Endothelial cell (in vitro differentiated cells): ENCODE measurements at regions not wholly inside any gene's neighbourhood (a gene's known extent, or its start where the extent isn't known, plus 50 kb on each side); places are given as distances from the start of the nearest gene placed in this dataset.

Experiments used
- DNase-seq: peaks from one replicate; pipeline ENCODE4 v3.0.0; 2021; ENCODE audit warnings: low spot score
- H3K27ac Mint-ChIP-seq: one replicate; pipeline ENCODE4 v1.8.0; 2021; ENCODE audit warnings: mixed read lengths, inconsistent platforms; ENCODE audit not compliant: unreplicated experiment
- H3K27me3 Mint-ChIP-seq: one replicate; pipeline ENCODE4 v1.8.0; 2021; ENCODE audit warnings: mild to moderate bottlenecking, moderate library complexity, mixed read lengths, inconsistent platforms; ENCODE audit not compliant: unreplicated experiment
- H3K36me3 Mint-ChIP-seq: one replicate; pipeline ENCODE4 v1.8.0; 2021; ENCODE audit warnings: mild to moderate bottlenecking, low read depth, mixed read lengths, inconsistent platforms; ENCODE audit not compliant: unreplicated experiment
- H3K4me1 Mint-ChIP-seq: one replicate; pipeline ENCODE4 v1.8.0; 2021; ENCODE audit warnings: mild to moderate bottlenecking, mixed read lengths, inconsistent platforms; ENCODE audit not compliant: unreplicated experiment
- H3K4me3 Mint-ChIP-seq: one replicate; pipeline ENCODE4 v1.8.0; 2021; ENCODE audit warnings: mild to moderate bottlenecking, mixed read lengths, inconsistent platforms; ENCODE audit not compliant: unreplicated experiment
- H3K9me3 Mint-ChIP-seq: one replicate; pipeline ENCODE4 v1.8.0; 2021; ENCODE audit warnings: mixed read lengths, inconsistent platforms; ENCODE audit not compliant: unreplicated experiment
- CTCF ChIP-seq: fragments of 200-600 bp; sonication (generic); IDR thresholded peaks from one replicate; pipeline ENCODE4 v1.5.0; 2021; ENCODE audit warnings: antibody characterized with exemption; ENCODE audit not compliant: unreplicated experiment

DNA sequence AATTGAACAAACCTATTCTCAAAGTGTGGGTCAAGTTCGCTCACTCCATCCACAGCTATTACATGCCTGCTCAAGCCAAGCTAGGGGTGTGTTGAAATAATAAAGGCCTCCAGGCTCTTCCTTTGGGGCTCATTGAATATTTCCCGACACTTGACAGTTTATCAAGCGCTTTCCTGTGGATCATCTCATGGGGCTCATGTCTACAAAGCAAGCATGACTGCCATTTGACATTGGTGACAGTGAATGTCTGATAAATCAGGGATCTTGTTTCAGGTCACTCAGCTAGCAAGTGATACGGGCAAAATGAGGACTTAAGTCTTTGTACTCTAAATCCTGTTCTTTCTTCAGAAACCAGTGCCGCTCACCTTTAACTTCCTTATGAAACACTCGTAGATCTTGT lies 542.6 kb downstream of the TOX3 start:
- no peak for DNase-seq
- Mint-ChIP-seq H3K4me1 (no peaks in the 10 kb centered on the region), H3K36me3 (no peaks in the 10 kb centered on the region), H3K27me3 (peaks cover 4% of the 10 kb centered on the region), H3K27ac (no peak overlapping the region), H3K9me3 (no peaks in the 10 kb centered on the region), H3K4me3 (no peak overlapping the region)
- TF ChIP-seq CTCF, result no peak

GRCh38 chr16:52002026-52002425 lies 544.9 kb downstream of the TOX3 start:
- Mint-ChIP-seq H3K36me3 (no peaks in the 10 kb centered on the region), H3K27ac (no peak overlapping the region), H3K27me3 (peaks cover 4% of the 10 kb centered on the region), H3K9me3 (no peaks in the 10 kb centered on the region), H3K4me1 (no peaks in the 10 kb centered on the region), H3K4me3 (no peak overlapping the region)
- DNase-seq, result no peak
- TF ChIP-seq CTCF, result no peak

DNA sequence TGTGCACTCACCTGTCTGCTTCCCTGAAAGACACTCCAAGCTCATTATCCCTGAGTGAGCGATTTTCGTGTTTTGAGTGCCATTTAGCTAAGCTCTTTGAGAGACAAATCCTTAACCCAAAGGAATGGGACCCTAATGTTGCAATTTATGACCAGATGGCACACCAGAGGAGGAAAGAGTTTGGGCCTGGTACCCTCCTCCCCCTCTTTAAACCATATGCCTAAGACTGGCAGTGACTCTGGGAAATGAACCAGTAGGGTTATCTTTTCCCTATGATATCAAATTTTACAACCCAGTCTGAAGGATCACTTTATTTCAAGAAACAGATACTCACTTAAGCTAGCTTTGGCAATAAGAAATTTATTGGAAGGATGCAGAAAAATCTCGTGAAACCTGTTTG lies 550.4 kb downstream of the TOX3 start:
- TF ChIP-seq CTCF, result no peak
- no peak overlapping the region for H3K27ac Mint-ChIP-seq
- no peaks in the 10 kb centered on the region for H3K36me3 Mint-ChIP-seq
- H3K4me1 Mint-ChIP-seq, result no peaks in the 10 kb centered on the region
- H3K4me3 Mint-ChIP-seq, result no peak overlapping the region
- DNase-seq, result no peak
- no peaks in the 10 kb centered on the region for H3K27me3 Mint-ChIP-seq
- no peaks in the 10 kb centered on the region for H3K9me3 Mint-ChIP-seq

DNA sequence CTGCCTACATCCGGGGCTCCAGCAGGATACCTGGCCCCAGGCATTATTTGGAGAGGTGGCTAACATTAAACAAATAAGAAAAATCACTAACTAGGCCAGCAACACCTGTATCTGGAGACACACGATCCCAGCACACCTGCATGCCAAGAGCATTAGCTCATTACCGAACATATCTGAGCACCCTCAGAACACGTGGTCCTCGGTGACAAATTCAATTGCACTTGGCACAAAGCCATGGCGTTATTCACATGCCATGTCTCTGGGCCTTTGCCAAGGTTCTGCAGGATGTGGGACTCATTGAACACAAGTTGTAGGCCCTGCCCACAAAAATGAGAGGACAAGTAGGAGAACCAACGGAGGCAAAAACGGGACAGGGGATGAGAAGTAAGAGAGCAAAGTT lies 552.3 kb downstream of the TOX3 start:
- Mint-ChIP-seq H3K9me3 (no peaks in the 10 kb centered on the region), H3K4me1 (no peaks in the 10 kb centered on the region)

More for the DNA sequence above, 552.3 kb downstream of the TOX3 start:
- TF ChIP-seq CTCF, result no peak
- no peak overlapping the region for H3K27ac Mint-ChIP-seq
- no peaks in the 10 kb centered on the region for H3K36me3 Mint-ChIP-seq
- no peak for DNase-seq
- peaks cover 1% of the 10 kb centered on the region for H3K27me3 Mint-ChIP-seq
- no peak overlapping the region for H3K4me3 Mint-ChIP-seq
